ENCODE measurements at regions not wholly inside any gene's neighbourhood (a gene's known extent, or its start where the extent isn't known, plus 50 kb on each side); places are given as distances from the start of the nearest gene placed in this dataset.
"Not testable (repeated sequence)": the region's sequence is repeated elsewhere in the genome, so short reads cannot be mapped to it uniquely, and the experiment has no call there.

DNA sequence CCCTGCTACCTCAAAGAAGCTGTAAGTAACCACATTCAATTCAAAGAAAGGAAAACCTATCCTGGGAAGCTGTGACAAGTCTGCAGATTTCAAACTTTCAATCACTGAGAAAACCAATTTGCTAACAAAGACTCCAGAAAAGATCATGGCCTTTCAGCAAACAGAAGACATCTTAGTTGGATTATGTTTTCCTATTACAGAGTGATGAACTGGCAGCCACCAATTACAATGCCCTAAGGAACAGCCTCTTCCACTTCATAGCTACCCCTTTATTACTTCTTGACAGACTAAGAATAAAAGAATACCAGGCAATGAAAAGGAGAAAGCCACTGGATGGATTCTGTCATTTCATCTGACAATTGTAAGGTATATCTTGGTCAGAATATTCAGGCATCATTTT lies 128.2 kb upstream of the RASEF start:
- no peak for TF ChIP-seq EZH2 (IDR thresholded peaks at IDR 0.05; ENCODE audit: insufficient read depth, poor library complexity, severe bottlenecking)
- Histone ChIP-seq H4K20me1 (ENCODE audit: insufficient read depth) (no peaks in the 10 kb centered on the region), H3K79me2 (ENCODE audit: insufficient read depth) (no peaks in the 10 kb centered on the region), H3K27me3 (replicated peaks; ENCODE audit: insufficient read depth) (peaks cover 22% of the 10 kb centered on the region), H3K27ac (no peak overlapping the region), H3K9ac (no peak overlapping the region), H3K4me2 (ENCODE audit: unreplicated experiment) (no peak overlapping the region), H3F3A (ENCODE audit: insufficient read depth) (no peaks in the 10 kb centered on the region), H2AFZ (no peak overlapping the region), H3K4me1 (ENCODE audit: insufficient read depth) (no peaks in the 10 kb centered on the region), H3K9me2 (ENCODE audit: insufficient read depth) (no peaks in the 10 kb centered on the region), H3K9me3 (ENCODE audit: low read depth) (no peaks in the 10 kb centered on the region), H3K36me3 (ENCODE audit: low read depth) (no peaks in the 10 kb centered on the region), H3K4me3 (no peak overlapping the region)
- no peak for DNase-seq
- in situ Hi-C loops (cut with MboI), result no loop called here

- H4K20me1 ChIP-seq (ENCODE audit: insufficient read depth); in situ Hi-C loops (cut with MboI); H3K4me1 ChIP-seq (ENCODE audit: insufficient read depth); H3K36me3 ChIP-seq (ENCODE audit: low read depth); DNase-seq; H3K4me2 ChIP-seq (ENCODE audit: unreplicated experiment); H3K79me2 ChIP-seq (ENCODE audit: insufficient read depth); H3K4me3 ChIP-seq; H3K27ac ChIP-seq; H3K9ac ChIP-seq; H3K9me2 ChIP-seq (ENCODE audit: insufficient read depth); H2AFZ ChIP-seq; H3K9me3 ChIP-seq (ENCODE audit: low read depth); H3F3A ChIP-seq (ENCODE audit: insufficient read depth): not testable (repeated sequence)
- 0 out of 2 replicates have a peak, but pooled peaks cover 17% of the 10 kb centered on the region for H3K27me3 ChIP-seq (replicated peaks; ENCODE audit: insufficient read depth)
- 25 to 28% methylated on average over 4 of the region's 4 CpGs for WGBS, 2 experiments (ENCODE audit: low coverage in 1 of 2, low lambda C conversion rate in 2 of 2, missing lambda C conversion rate in 2 of 2)
These were observed 126.1 kb upstream of the RASEF start for GRCh38 chr9:83189026-83189425.

- in situ Hi-C loops (cut with MboI), result no loop called here
- no peak overlapping the region for H3K4me2 ChIP-seq (ENCODE audit: unreplicated experiment)
- H3K4me3 ChIP-seq, result no peak overlapping the region
- no peaks in the 10 kb centered on the region for H3F3A ChIP-seq (ENCODE audit: insufficient read depth)
- H4K20me1 ChIP-seq (ENCODE audit: insufficient read depth), result no peaks in the 10 kb centered on the region
- no peak overlapping the region for H3K27ac ChIP-seq
- H3K9ac ChIP-seq, result no peak overlapping the region
- H3K9me3 ChIP-seq (ENCODE audit: low read depth), result no peaks in the 10 kb centered on the region
- no peaks in the 10 kb centered on the region for H3K4me1 ChIP-seq (ENCODE audit: insufficient read depth)
- no peak overlapping the region for H2AFZ ChIP-seq
- TF ChIP-seq EZH2phosphoT487 (IDR thresholded peaks at IDR 0.05; ENCODE audit: insufficient read depth, low read depth), result no peak
- TF ChIP-seq EZH2 (IDR thresholded peaks at IDR 0.05; ENCODE audit: insufficient read depth, poor library complexity, severe bottlenecking), result no peak
- 0 out of 2 replicates have a peak, but pooled peaks cover 18% of the 10 kb centered on the region for H3K27me3 ChIP-seq (replicated peaks; ENCODE audit: insufficient read depth)
- no peaks in the 10 kb centered on the region for H3K9me2 ChIP-seq (ENCODE audit: insufficient read depth)
- DNase-seq, result no peak
- no peaks in the 10 kb centered on the region for H3K36me3 ChIP-seq (ENCODE audit: low read depth)
- WGBS, 2 experiments (ENCODE audit: low coverage in 1 of 2, low lambda C conversion rate in 2 of 2, missing lambda C conversion rate in 2 of 2), result 68 to 72% methylated on average over 3 of the region's 3 CpGs
- H3K79me2 ChIP-seq (ENCODE audit: insufficient read depth), result no peaks in the 10 kb centered on the region
These were observed 125.3 kb upstream of the RASEF start for GRCh38 chr9:83188277-83188676.

DNA sequence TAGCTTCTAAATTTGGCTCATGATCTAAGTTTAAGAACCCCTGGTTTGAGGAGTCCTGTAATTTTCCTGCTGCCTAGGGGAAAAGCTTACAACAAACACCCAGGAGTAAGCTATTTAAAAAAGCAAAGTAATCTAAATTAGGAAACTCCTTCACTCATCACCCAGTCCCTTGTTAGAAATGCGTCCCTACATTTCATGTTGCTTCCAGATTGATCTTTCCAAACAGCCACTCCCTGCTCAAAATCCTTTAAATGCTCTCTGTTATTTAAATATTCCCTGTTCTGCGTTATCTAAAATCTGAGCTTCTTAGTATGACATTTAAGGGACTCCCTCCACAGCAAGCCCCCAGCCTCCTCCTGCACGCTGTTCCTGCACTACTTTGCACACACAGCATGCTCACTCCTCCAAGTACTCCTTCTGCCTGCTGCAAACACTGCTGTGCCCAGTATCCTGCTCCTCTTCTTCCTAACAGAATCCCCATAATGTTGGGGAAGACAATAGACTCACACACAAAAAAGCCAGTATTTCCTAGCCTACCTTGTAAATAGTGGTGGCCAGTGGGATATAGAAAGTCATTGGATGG lies 123.3 kb upstream of the RASEF start:
- Histone ChIP-seq H3K9me3 (ENCODE audit: low read depth) (no peaks in the 10 kb centered on the region), H3K27ac (no peak overlapping the region), H3K4me3 (no peak overlapping the region), H3K9me2 (ENCODE audit: insufficient read depth) (no peaks in the 10 kb centered on the region), H3K79me2 (ENCODE audit: insufficient read depth) (no peaks in the 10 kb centered on the region), H4K20me1 (ENCODE audit: insufficient read depth) (no peaks in the 10 kb centered on the region), H3K9ac (no peak overlapping the region), H3K4me2 (ENCODE audit: unreplicated experiment) (no peak overlapping the region), H3K27me3 (replicated peaks; ENCODE audit: insufficient read depth) (0 out of 2 replicates have a peak, but pooled peaks cover 23% of the 10 kb centered on the region), H2AFZ (no peak overlapping the region), H3K4me1 (ENCODE audit: insufficient read depth) (no peaks in the 10 kb centered on the region), H3F3A (ENCODE audit: insufficient read depth) (no peaks in the 10 kb centered on the region), H3K36me3 (ENCODE audit: low read depth) (no peaks in the 10 kb centered on the region)
- TF ChIP-seq EZH2phosphoT487 (IDR thresholded peaks at IDR 0.05; ENCODE audit: insufficient read depth, low read depth) (no peak), EZH2 (IDR thresholded peaks at IDR 0.05; ENCODE audit: insufficient read depth, poor library complexity, severe bottlenecking) (no peak)
- 21 to 33% methylated on average over 3 of the region's 3 CpGs for WGBS, 2 experiments (ENCODE audit: low coverage in 1 of 2, low lambda C conversion rate in 2 of 2, missing lambda C conversion rate in 2 of 2)
- in situ Hi-C loops (cut with MboI), result no loop called here
- DNase-seq, result no peak

DNA sequence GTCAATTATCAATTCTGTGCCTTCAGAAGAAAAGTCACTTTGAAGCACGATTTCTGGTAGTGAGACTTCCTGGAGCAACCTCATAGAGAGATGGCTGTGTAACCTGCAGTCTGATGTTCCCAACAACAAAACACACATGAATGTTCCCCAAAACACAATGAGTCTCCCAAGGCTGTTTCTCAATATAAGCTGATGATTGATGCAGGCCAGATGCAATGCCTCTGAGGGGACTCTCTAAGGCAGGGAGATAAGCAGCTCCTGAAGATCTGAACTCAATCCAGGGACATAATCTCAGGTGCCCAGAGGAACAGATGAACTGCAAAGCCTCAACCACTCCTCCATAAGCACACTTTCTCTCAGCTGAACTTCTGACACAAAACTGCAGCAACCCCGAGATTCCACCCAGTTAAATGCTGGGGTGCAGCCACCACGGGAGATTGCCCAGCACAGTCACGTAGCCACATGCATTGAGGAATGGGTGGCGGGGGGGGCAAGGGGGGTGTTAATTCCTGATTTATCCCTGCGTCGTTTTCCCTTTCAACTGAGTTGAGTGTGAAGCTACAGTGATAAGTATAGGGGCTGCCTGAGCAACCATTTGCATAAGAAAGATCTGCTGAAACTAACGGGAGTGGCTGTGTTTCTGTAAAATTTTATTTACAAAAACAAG lies 122.7 kb upstream of the RASEF start:
- Histone ChIP-seq H2AFZ (no peak overlapping the region), H3K4me3 (no peak overlapping the region), H3K4me2 (ENCODE audit: unreplicated experiment) (no peak overlapping the region), H3K36me3 (ENCODE audit: low read depth) (no peaks in the 10 kb centered on the region), H4K20me1 (ENCODE audit: insufficient read depth) (no peaks in the 10 kb centered on the region), H3F3A (ENCODE audit: insufficient read depth) (no peaks in the 10 kb centered on the region), H3K27me3 (replicated peaks; ENCODE audit: insufficient read depth) (0 out of 2 replicates have a peak, but pooled peaks cover 23% of the 10 kb centered on the region), H3K79me2 (ENCODE audit: insufficient read depth) (no peaks in the 10 kb centered on the region), H3K27ac (no peak overlapping the region), H3K9ac (no peak overlapping the region), H3K4me1 (ENCODE audit: insufficient read depth) (no peaks in the 10 kb centered on the region), H3K9me3 (ENCODE audit: low read depth) (no peaks in the 10 kb centered on the region), H3K9me2 (ENCODE audit: insufficient read depth) (no peaks in the 10 kb centered on the region)
- TF ChIP-seq EZH2 (IDR thresholded peaks at IDR 0.05; ENCODE audit: insufficient read depth, poor library complexity, severe bottlenecking), result no peak
- no peak for TF ChIP-seq EZH2phosphoT487 (IDR thresholded peaks at IDR 0.05; ENCODE audit: insufficient read depth, low read depth)
- 14 to 22% methylated on average over 8 of the region's 8 CpGs for WGBS, 2 experiments (ENCODE audit: low coverage in 1 of 2, low lambda C conversion rate in 2 of 2, missing lambda C conversion rate in 2 of 2)
- in situ Hi-C loops (cut with MboI), result no loop called here
- no peak for DNase-seq
